Retinal pigment epithelial cell (primary cell): ENCODE measurements at regions not wholly inside any gene's neighbourhood (a gene's known extent, or its start where the extent isn't known, plus 50 kb on each side); places are given as distances from the start of the nearest gene placed in this dataset.
"Not testable (repeated sequence)": the region's sequence is repeated elsewhere in the genome, so short reads cannot be mapped to it uniquely, and the experiment has no call there.

Source experiments
- DNase-seq: peaks from one replicate; pipeline ENCODE4 v3.0.0-alpha.2; 2010; ENCODE audit warnings: low read depth
- H3K4me3 ChIP-seq: 2 replicates; pipeline ENCODE4 v1.5.1; 2011; ENCODE audit warnings: mild to moderate bottlenecking, low read length, control low read depth, moderate library complexity
- TF ChIP-seq, protein P1 (sequence below): conservative IDR thresholded peaks from 2 replicates; pipeline ENCODE4 v1.5.1; 2011; ENCODE audit warnings: low read depth, low read length, control low read depth, inconsistent platforms

DNA sequence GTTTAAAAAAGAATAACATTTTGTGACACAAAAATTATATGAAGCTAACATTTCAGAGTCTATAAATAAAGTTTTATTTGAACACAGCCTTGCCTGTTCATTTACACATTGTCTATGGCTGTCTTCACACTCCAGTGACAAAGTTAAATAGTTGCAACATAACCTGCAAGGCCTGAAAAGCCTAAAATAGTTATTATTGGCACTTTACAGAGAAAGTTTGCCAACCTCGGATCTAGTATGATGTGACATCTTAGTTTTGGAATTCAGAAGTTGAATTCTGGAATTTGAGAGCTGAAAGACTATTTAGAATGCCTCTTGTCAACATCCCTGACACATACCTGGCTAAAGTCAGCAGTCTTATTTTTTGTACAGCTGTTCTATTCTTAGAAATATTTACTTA, 68.3 kb downstream of the DYRK2 start:
- no peak for DNase-seq
- no peak overlapping the region for H3K4me3 ChIP-seq
- TF ChIP-seq, protein P1, sequence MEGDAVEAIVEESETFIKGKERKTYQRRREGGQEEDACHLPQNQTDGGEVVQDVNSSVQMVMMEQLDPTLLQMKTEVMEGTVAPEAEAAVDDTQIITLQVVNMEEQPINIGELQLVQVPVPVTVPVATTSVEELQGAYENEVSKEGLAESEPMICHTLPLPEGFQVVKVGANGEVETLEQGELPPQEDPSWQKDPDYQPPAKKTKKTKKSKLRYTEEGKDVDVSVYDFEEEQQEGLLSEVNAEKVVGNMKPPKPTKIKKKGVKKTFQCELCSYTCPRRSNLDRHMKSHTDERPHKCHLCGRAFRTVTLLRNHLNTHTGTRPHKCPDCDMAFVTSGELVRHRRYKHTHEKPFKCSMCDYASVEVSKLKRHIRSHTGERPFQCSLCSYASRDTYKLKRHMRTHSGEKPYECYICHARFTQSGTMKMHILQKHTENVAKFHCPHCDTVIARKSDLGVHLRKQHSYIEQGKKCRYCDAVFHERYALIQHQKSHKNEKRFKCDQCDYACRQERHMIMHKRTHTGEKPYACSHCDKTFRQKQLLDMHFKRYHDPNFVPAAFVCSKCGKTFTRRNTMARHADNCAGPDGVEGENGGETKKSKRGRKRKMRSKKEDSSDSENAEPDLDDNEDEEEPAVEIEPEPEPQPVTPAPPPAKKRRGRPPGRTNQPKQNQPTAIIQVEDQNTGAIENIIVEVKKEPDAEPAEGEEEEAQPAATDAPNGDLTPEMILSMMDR = no peak

DNA sequence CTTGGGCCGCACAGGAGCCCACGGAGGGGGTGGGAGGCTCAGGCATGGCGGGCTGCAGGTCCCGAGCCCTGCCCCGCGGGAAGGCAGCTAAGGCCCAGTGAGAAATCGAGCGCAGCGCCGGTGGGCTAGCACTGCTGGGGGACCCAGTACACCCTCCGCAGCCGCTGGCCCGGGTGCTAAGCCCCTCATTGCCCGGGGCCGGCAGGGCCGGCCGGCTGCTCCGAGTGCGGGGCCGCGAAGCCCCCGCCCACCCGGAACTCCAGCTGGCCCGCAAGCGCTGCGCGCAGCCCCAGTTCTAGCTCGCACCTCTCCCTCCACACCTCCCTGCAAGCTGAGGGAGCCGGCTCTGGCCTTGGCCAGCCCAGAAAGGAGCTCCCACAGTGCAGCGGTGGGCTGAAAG, 70.8 kb downstream of the DYRK2 start:
- not testable (repeated sequence) for DNase-seq, H3K4me3 ChIP-seq

DNA sequence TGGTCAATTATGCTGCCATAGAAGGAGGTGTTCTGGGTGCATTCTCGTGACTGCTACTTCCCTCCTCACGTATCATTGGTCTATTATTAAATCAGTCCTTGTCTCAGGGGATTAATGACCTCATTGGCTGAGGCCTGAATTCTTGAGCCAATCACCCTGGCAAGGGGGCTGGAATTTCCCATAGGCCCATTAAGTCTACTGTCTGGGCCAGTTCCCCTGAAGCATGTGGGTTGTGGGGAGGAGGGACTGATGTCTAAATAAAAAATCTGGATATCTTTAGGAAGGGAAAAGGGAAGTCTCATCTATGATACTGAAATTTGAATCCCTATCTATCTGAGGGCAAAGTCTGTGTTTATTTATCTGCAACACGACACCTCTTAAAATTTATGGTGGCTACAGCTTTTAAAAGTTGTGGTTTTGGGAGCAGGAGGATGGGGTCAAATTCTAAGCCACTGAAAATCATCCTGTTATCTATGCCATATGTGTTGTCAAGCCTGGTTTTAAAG, 71.9 kb downstream of the DYRK2 start:
- no peak overlapping the region for H3K4me3 ChIP-seq
- DNase-seq = no peak
- TF ChIP-seq, protein P1 = no peak

DNA sequence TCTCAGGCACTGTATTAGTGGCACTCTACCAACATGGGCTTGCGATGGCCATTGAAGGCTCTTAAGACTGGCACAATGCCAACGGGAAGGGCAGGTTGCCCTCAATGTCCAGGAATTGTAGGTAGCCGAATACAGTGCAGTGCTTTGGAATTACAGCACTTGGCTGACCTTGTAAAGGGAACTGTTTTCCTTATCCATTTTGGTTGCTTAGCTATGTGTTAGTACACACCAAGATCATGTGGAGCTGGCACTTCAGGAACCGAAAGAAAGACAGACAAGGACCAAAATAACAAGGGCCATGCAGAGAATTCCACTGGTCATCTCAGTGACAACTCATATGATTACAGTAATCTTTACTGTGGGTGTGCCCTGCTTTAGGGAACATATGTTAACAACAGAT, 72.7 kb downstream of the DYRK2 start:
- no peak overlapping the region for H3K4me3 ChIP-seq
- no peak for DNase-seq
- TF ChIP-seq, protein P1 = no peak

DNA sequence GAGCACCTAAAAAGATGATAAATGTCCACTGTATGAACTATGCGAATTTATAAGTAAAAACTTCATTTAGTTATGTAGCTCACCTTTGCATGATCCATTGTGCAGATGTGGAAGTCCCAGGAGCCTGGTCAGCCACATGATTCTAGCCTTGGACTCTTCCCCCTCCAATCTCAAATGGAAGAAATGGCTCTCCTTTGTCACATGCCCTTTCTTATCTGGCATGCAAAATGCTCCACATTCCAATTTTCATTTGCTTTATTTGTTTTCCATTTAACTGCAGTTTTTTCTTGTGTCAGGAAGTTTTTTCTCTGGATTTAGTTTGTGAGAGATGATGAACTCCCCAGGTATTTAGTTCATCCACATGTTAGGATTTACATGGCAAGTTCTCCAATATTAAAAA, 73.8 kb downstream of the DYRK2 start:
- TF ChIP-seq, protein P1 = no peak
- no peak for DNase-seq
- H3K4me3 ChIP-seq = no peak overlapping the region

DNA sequence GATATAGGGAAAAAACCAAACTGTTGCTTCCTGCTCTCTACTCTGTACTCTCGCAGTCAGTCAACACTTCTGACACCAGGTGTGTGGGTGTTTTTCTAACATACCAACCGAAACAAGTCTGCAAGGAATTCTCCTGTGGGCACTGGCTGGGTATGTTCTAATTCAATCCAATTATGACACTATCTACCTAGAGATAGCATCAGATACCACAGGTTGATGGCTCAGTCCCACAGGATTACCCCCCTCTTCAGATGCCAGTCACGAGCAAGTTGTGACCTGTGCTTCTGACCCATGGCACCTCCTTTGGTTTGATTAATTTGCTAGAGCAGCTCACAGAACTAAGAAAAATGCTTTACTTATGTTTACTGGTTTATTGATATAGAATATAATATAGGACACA, 78.3 kb downstream of the DYRK2 start:
- no peak overlapping the region for H3K4me3 ChIP-seq
- no peak for DNase-seq
- TF ChIP-seq, protein P1 = no peak

DNA sequence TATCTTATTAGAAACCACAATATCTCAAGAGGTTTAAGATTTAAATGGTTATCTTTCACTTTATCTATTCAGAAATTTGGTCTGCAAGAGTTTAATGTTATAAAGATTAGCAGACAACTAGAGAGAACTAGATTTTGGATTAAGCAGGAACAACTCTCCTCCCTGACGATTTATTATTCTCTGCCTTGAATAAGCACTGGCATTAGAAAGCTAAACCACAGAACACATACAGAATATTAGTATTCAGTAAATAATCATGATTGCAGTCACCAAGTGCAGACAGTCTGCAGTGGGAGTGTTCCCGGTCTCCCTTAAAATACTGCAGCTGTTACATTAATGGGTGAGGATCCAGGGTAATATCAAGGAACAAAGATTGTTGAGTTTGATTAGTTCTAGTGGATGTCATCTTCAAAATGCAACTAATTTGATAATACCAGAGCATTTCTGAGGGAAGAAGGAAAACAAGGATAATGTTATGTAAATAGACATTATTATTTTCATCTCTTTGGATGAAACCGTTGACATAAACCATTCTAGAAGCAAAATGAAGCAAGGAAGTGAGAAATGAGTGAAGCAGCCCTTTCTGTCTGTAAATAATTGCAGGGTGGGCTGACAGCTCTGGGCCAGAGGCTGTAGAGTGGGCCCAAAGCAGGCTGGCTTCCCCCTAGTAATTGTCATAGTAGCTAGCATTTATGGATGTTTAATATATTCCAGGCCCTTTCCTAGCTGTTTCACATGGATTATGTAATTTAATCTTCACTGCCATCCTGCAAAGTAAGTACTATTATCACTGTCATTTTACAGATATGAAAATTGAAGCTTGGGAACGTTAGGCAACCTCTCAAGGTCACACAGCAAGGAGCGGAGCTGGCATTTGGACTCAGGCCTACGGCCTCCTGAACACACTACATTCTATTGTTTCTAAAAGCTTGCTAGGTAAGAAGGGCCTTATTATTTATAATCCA, 79.4 kb downstream of the DYRK2 start:
- no peak for DNase-seq
- TF ChIP-seq, protein P1 = no peak
- H3K4me3 ChIP-seq = no peak overlapping the region
